ENCODE measurements at regions not wholly inside any gene's neighbourhood (a gene's known extent, or its start where the extent isn't known, plus 50 kb on each side); places are given as distances from the start of the nearest gene placed in this dataset.

GRCh38 chr14:95446470-95446869 is 70.0 kb downstream of the SYNE3 start:
- TF ChIP-seq ZNF585B (tag by site-specific recombination; IDR thresholded peaks at IDR 0.05) (no peak), CTCF (tag by site-specific recombination; IDR thresholded peaks at IDR 0.05) (no peak), ZNF777 (tag by site-specific recombination; IDR thresholded peaks at IDR 0.05; ENCODE audit: borderline replicate concordance) (no peak), ZNF398 (tag by site-specific recombination; IDR thresholded peaks at IDR 0.05) (no peak), ZSCAN5A (tag by site-specific recombination; IDR thresholded peaks at IDR 0.05) (no peak), ZBTB44 (tag by site-specific recombination; IDR thresholded peaks at IDR 0.05) (no peak)

Measured in HEK293 (cell line).